H1 (cell line): ENCODE measurements at regions not wholly inside any gene's neighbourhood (a gene's known extent, or its start where the extent isn't known, plus 50 kb on each side); places are given as distances from the start of the nearest gene placed in this dataset.

ENCODE experiments used
- JUND ChIP-seq: IDR thresholded peaks from 2 replicates; pipeline ENCODE4 v1.6.1; 2011; ENCODE audit warnings: mild to moderate bottlenecking, improper control_type of control experiment, low read length
- KDM1A ChIP-seq: fragments of 200-600, 300-600 bp; sonication (generic); IDR thresholded peaks from 2 replicates; pipeline ENCODE4 v1.7.1; 2016; ENCODE audit warnings: mild to moderate bottlenecking, low read length, borderline replicate concordance
- NRF1 ChIP-seq: IDR thresholded peaks from 2 replicates; pipeline ENCODE4 v1.6.1; 2011; ENCODE audit warnings: mild to moderate bottlenecking, low read depth, low read length, improper control_type of control experiment
- TEAD4 ChIP-seq: IDR thresholded peaks from 2 replicates; pipeline ENCODE4 v1.6.1; 2012; ENCODE audit warnings: low read depth, low read length, inconsistent platforms, mixed read lengths

DNA sequence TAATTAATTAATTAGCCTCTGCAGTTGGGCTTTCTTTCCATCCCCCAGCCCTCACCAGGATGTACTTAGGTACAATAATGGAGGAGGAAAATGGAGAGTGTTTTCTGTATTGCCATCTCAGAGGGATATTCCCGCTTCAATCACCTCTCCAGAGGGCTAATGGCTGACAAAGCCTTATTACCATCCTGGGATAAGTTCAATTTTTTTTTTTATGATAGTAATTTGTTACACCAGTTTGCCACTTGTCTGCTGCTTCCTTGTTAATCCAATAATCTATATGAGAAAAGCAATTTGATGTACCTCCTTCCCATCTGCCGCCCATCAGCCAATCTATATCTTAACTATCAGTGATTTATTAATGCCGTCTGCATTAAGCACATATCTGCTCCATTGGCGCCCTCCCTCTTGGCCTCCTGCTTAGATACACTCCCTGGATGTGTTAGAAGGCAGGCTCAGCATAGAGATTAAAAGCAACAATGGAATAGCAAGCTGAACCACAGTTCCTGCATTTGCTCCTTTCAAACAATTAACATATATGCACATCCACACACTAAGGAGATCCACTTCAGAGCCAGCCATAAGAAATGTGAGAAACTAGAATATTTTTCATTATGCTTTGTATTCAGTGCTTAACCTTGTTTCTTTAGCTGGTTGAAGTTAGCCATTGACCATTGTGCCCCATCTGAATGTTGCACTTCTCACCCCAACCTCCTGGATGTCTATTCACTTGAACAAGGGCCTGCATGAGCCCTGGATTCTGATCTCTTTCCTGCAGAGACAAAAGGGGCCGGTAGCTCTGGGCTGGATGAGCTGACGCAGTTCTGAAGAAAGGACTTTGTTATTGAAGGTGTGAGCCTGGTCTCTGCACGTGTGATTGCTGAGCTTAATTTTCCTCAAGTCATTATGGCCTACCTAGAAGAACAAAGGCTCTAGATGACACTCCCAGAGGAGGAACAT, 237.3 kb upstream of the GAP43 start (continued):
- no peak for TF ChIP-seq TEAD4
- TF ChIP-seq KDM1A = no peak
- TF ChIP-seq JUND = no peak
- TF ChIP-seq NRF1 = no peak
- TF ChIP-seq, all 59 proteins: peak for 0
